HEK293 (cell line): ENCODE measurements at regions not wholly inside any gene's neighbourhood (a gene's known extent, or its start where the extent isn't known, plus 50 kb on each side); places are given as distances from the start of the nearest gene placed in this dataset.

Experiments
- CTCF ChIA-PET: fragments of 350-600 bp; formaldehyde crosslinking; extraction: SDS; loops from one replicate; lab custom pipeline; 2021; ENCODE audit warnings: antibody characterized with exemption; lab: Yijun Ruan, JAX
- POLR2A ChIA-PET: fragments of 300-600 bp; formaldehyde crosslinking; extraction: SDS; loops from one replicate; lab custom pipeline; 2020; ENCODE audit warnings: antibody characterized with exemption, inconsistent platforms; lab: Yijun Ruan, JAX
- H3K27ac ChIP-seq: fragments of 200-500 bp; sonication (Bioruptor generic); 2 replicates; pipeline ENCODE4 v1.5.1; 2014; ENCODE audit warnings: low read depth, low read length, control low read depth, inconsistent platforms; ENCODE audit errors: extremely low read depth
- H3K36me3 ChIP-seq, 2 experiments: fragments of 200-500 bp in 1 of 2; sonication (Bioruptor generic) in 1 of 2; 1 replicate in 1 of 2; 2 replicates in 1 of 2; pipeline ENCODE4 v1.5.1; 2014 to 2017; ENCODE audit warnings: inconsistent platforms in 2 of 2, low read length in 2 of 2; ENCODE audit not compliant: control insufficient read depth in 2 of 2, insufficient read depth in 1 of 2
- H3K4me1 ChIP-seq: fragments of 200-500 bp; sonication (Bioruptor generic); 2 replicates; pipeline ENCODE4 v1.5.1; 2014; ENCODE audit warnings: mild to moderate bottlenecking, low read length, inconsistent platforms; ENCODE audit not compliant: control insufficient read depth, insufficient read depth
- H3K4me3 ChIP-seq: 2 replicates; pipeline ENCODE4 v1.5.1; 2011; ENCODE audit warnings: low read depth, mild to moderate bottlenecking, control low read depth, low read length, moderate library complexity
- H3K9me3 ChIP-seq: fragments of 200-500 bp; sonication (Bioruptor generic); 2 replicates; pipeline ENCODE4 v1.5.1; 2014; ENCODE audit warnings: low read depth, low read length, inconsistent platforms; ENCODE audit not compliant: control insufficient read depth, insufficient read depth
- HOXD13 ChIP-seq: sonication (generic); formaldehyde crosslinking; IDR thresholded peaks from 2 replicates; pipeline ENCODE4 v1.8.0; 2022; ENCODE audit warnings: missing genetic modification reagents, borderline replicate concordance
- KLF1 ChIP-seq: fragments of 450-650 bp; formaldehyde crosslinking; IDR thresholded peaks from 2 replicates; pipeline ENCODE4 v1.5.1; 2016; ENCODE audit warnings: missing biosample characterization, missing genetic modification characterization
- KLF7 ChIP-seq: fragments of 450-650 bp; formaldehyde crosslinking; IDR thresholded peaks from 2 replicates; pipeline ENCODE4 v1.5.1; 2016; ENCODE audit warnings: missing biosample characterization, missing genetic modification characterization, borderline replicate concordance
- PRDM6 ChIP-seq: fragments of 450-650 bp; formaldehyde crosslinking; IDR thresholded peaks from 2 replicates; pipeline ENCODE4 v1.5.1; 2017; ENCODE audit warnings: missing biosample characterization, missing genetic modification characterization
- SP2 ChIP-seq: fragments of 450-650 bp; formaldehyde crosslinking; IDR thresholded peaks from 2 replicates; pipeline ENCODE4 v1.5.1; 2016; ENCODE audit warnings: missing biosample characterization, missing genetic modification characterization
- SP7 ChIP-seq: fragments of 450-650 bp; formaldehyde crosslinking; IDR thresholded peaks from 2 replicates; pipeline ENCODE4 v1.5.1; 2016; ENCODE audit warnings: missing biosample characterization, missing genetic modification characterization
- YY1 ChIP-seq: fragments of 450-650 bp; formaldehyde crosslinking; IDR thresholded peaks from 2 replicates; pipeline ENCODE4 v1.5.1; 2018; ENCODE audit warnings: missing biosample characterization, missing genetic modification characterization
- ZFP69B ChIP-seq: fragments of 450-650 bp; formaldehyde crosslinking; IDR thresholded peaks from 2 replicates; pipeline ENCODE4 v1.5.1; 2016; ENCODE audit warnings: missing biosample characterization, missing genetic modification characterization
- ZNF140 ChIP-seq: fragments of 450-650 bp; formaldehyde crosslinking; IDR thresholded peaks from 2 replicates; pipeline ENCODE4 v1.5.1; 2016; ENCODE audit warnings: missing biosample characterization, missing genetic modification characterization
- ZNF174 ChIP-seq: fragments of 450-650 bp; formaldehyde crosslinking; IDR thresholded peaks from 2 replicates; pipeline ENCODE4 v1.5.0; 2017; ENCODE audit warnings: missing biosample characterization, mild to moderate bottlenecking, missing genetic modification characterization
- ZNF221 ChIP-seq: fragments of 450-650 bp; formaldehyde crosslinking; IDR thresholded peaks from 2 replicates; pipeline ENCODE4 v1.5.1; 2017; ENCODE audit warnings: missing biosample characterization, missing genetic modification characterization, borderline replicate concordance
- ZNF324 ChIP-seq: fragments of 450-650 bp; formaldehyde crosslinking; IDR thresholded peaks from 2 replicates; pipeline ENCODE4 v1.5.1; 2016; ENCODE audit warnings: missing biosample characterization, missing genetic modification characterization
- ZNF335 ChIP-seq: fragments of 450-650 bp; formaldehyde crosslinking; conservative IDR thresholded peaks from 2 replicates; pipeline ENCODE4 v1.5.1; 2016; ENCODE audit warnings: missing biosample characterization, missing genetic modification characterization
- ZNF354C ChIP-seq: fragments of 450-650 bp; formaldehyde crosslinking; IDR thresholded peaks from 2 replicates; pipeline ENCODE4 v1.5.1; 2016; ENCODE audit warnings: missing biosample characterization, missing genetic modification characterization, low read depth, borderline replicate concordance
- ZNF366 ChIP-seq: fragments of 450-650 bp; formaldehyde crosslinking; conservative IDR thresholded peaks from 2 replicates; pipeline ENCODE4 v1.5.1; 2016; ENCODE audit warnings: missing biosample characterization, missing genetic modification characterization
- ZNF423 ChIP-seq: fragments of 450-650 bp; formaldehyde crosslinking; IDR thresholded peaks from 2 replicates; pipeline ENCODE4 v1.5.1; 2016; ENCODE audit warnings: missing biosample characterization, missing genetic modification characterization
- ZNF530 ChIP-seq: fragments of 450-650 bp; formaldehyde crosslinking; IDR thresholded peaks from 2 replicates; pipeline ENCODE4 v1.5.1; 2016; ENCODE audit warnings: low read depth, missing biosample characterization, missing genetic modification characterization
- ZNF560 ChIP-seq: fragments of 450-650 bp; formaldehyde crosslinking; IDR thresholded peaks from 2 replicates; pipeline ENCODE4 v1.5.1; 2017; ENCODE audit warnings: missing biosample characterization, missing genetic modification characterization, borderline replicate concordance
- ZNF585B ChIP-seq: fragments of 450-650 bp; formaldehyde crosslinking; IDR thresholded peaks from 2 replicates; pipeline ENCODE4 v1.5.1; 2016; ENCODE audit warnings: missing biosample characterization, missing genetic modification characterization
- ZNF621 ChIP-seq: fragments of 450-650 bp; formaldehyde crosslinking; IDR thresholded peaks from 2 replicates; pipeline ENCODE4 v1.5.1; 2017; ENCODE audit warnings: missing biosample characterization, missing genetic modification characterization
- ZNF658 ChIP-seq: fragments of 450-650 bp; formaldehyde crosslinking; IDR thresholded peaks from 2 replicates; pipeline ENCODE4; 2016; ENCODE audit warnings: missing biosample characterization, missing genetic modification characterization
- ZNF830 ChIP-seq: fragments of 450-650 bp; IDR thresholded peaks from 2 replicates; pipeline ENCODE4 v1.5.0; 2018; ENCODE audit warnings: missing biosample characterization, missing genetic modification characterization, low read depth, mild to moderate bottlenecking, moderate library complexity
- TF ChIP-seq, protein P1 (sequence below): fragments of 450-650 bp; formaldehyde crosslinking; IDR thresholded peaks from 2 replicates; pipeline ENCODE4 v1.5.1; 2017; ENCODE audit warnings: missing biosample characterization, missing genetic modification characterization
- TF ChIP-seq, protein P2 (sequence below): fragments of 450-650 bp; formaldehyde crosslinking; IDR thresholded peaks from 2 replicates; pipeline ENCODE4 v1.5.1; 2017; ENCODE audit warnings: missing biosample characterization, mild to moderate bottlenecking, missing genetic modification characterization, moderate library complexity
- TF ChIP-seq, protein P3 (sequence below): fragments of 450-650 bp; formaldehyde crosslinking; IDR thresholded peaks from 2 replicates; pipeline ENCODE4 v1.5.1; 2016; ENCODE audit warnings: missing biosample characterization, missing genetic modification characterization

DNA sequence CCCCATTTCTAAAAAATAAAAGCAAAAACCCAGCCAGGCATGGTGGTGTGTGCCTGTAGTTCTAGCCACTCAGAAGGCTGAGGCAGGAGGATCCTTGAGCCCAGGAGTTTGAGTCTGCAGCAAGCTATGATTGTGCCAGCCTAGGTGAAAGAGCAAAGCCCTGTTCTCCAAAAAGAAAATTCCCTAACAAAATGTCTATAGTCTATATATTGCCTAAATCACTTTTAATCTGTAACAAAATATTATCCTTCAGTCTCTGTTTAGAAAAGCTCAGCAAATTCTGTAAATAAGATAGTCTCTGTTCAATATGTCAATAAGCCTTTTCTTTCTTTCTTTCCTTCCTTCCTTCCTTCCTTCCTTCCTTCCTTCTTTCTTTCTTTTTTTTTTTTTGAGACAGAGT is 75.8 kb upstream of the ZFP64 start (continued):
- TF ChIP-seq ZNF354C (tag by site-specific recombination) (no peak), ZNF621 (no peak), ZNF585B (no peak), ZNF335 (tag by site-specific recombination) (no peak)

- H3K9me3 ChIP-seq: no peaks in the 10 kb centered on the region
- TF ChIP-seq KLF1 (tag by site-specific recombination): no peak
- no peak for TF ChIP-seq HOXD13 (CRISPR knock-in tag)
- TF ChIP-seq, protein P1, sequence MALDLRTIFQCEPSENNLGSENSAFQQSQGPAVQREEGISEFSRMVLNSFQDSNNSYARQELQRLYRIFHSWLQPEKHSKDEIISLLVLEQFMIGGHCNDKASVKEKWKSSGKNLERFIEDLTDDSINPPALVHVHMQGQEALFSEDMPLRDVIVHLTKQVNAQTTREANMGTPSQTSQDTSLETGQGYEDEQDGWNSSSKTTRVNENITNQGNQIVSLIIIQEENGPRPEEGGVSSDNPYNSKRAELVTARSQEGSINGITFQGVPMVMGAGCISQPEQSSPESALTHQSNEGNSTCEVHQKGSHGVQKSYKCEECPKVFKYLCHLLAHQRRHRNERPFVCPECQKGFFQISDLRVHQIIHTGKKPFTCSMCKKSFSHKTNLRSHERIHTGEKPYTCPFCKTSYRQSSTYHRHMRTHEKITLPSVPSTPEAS: no peak
- no peak for TF ChIP-seq SP7 (tag by site-specific recombination)
- TF ChIP-seq ZFP69B: no peak
- no peaks in the 10 kb centered on the region for H3K36me3 ChIP-seq
- POLR2A ChIA-PET: no interaction called here
- CTCF ChIA-PET: no interaction called here
- no peak overlapping the region for H3K27ac ChIP-seq
- H3K4me1 ChIP-seq: no peaks in the 10 kb centered on the region
- H3K4me3 ChIP-seq: no peak overlapping the region
Measured at GRCh38 chr20:52263757-52264156, 72.2 kb upstream of the ZFP64 start.

DNA sequence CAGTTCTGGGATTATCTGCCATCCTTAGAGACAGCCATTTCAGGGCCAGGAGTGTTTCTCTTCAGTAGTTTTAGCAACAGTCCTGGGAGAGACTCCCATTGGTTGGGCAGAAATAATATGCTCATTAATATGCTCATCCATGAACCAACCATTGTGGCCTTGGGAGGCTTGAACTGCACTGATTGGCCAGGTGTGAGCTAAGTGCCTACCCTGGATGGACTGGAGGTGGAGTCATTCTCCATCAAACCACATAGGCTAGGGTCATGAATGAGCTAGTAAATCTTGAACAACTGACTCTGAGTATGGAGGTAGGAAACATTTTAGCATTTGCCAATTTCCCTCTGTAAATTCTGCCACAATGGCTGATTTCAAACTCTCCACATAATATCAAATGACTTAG is 70.2 kb upstream of the ZFP64 start:
- Histone ChIP-seq H3K36me3 (no peaks in the 10 kb centered on the region), H3K4me1 (no peaks in the 10 kb centered on the region), H3K9me3 (no peaks in the 10 kb centered on the region), H3K4me3 (no peak overlapping the region), H3K27ac (no peak overlapping the region)
- ChIA-PET POLR2A (no interaction called here), CTCF (interaction anchor here (0.9 to 1.4 kb wide), 2 partner anchors 19 to 50 kb away, joined by 3 to 5 read pairs; no protein-coding TSS in a partner anchor)
- TF ChIP-seq ZNF830 (tag by site-specific recombination) (no peak), SP2 (tag by site-specific recombination) (no peak), ZNF658 (tag by site-specific recombination) (no peak), ZNF560 (no peak), ZNF530 (tag by site-specific recombination) (no peak), ZNF140 (tag by site-specific recombination) (no peak), ZNF174 (no peak), PRDM6 (tag by site-specific recombination) (no peak), ZNF221 (no peak), ZNF366 (no peak), ZNF324 (no peak), ZNF354C (tag by site-specific recombination) (no peak), ZNF423 (tag by site-specific recombination) (no peak), YY1 (tag by site-specific recombination) (no peak), KLF7 (tag by site-specific recombination) (no peak)
- TF ChIP-seq, protein P2, sequence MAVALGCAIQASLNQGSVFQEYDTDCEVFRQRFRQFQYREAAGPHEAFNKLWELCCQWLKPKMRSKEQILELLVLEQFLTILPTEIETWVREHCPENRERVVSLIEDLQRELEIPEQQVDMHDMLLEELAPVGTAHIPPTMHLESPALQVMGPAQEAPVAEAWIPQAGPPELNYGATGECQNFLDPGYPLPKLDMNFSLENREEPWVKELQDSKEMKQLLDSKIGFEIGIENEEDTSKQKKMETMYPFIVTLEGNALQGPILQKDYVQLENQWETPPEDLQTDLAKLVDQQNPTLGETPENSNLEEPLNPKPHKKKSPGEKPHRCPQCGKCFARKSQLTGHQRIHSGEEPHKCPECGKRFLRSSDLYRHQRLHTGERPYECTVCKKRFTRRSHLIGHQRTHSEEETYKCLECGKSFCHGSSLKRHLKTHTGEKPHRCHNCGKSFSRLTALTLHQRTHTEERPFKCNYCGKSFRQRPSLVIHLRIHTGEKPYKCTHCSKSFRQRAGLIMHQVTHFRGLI: no peak
- TF ChIP-seq, protein P1: no peak
- TF ChIP-seq, protein P3, sequence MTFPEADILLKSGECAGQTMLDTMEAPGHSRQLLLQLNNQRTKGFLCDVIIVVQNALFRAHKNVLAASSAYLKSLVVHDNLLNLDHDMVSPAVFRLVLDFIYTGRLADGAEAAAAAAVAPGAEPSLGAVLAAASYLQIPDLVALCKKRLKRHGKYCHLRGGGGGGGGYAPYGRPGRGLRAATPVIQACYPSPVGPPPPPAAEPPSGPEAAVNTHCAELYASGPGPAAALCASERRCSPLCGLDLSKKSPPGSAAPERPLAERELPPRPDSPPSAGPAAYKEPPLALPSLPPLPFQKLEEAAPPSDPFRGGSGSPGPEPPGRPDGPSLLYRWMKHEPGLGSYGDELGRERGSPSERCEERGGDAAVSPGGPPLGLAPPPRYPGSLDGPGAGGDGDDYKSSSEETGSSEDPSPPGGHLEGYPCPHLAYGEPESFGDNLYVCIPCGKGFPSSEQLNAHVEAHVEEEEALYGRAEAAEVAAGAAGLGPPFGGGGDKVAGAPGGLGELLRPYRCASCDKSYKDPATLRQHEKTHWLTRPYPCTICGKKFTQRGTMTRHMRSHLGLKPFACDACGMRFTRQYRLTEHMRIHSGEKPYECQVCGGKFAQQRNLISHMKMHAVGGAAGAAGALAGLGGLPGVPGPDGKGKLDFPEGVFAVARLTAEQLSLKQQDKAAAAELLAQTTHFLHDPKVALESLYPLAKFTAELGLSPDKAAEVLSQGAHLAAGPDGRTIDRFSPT: no peak
